Body of pancreas (tissue), 4 donors: ENCODE measurements at regions not wholly inside any gene's neighbourhood (a gene's known extent, or its start where the extent isn't known, plus 50 kb on each side); places are given as distances from the start of the nearest gene placed in this dataset.

Experiments
- CTCF ChIP-seq, 7 experiments: fragments of 450-650 bp in 4 of 7; fragments of 200-600 bp in 3 of 7; sonication (generic) in 3 of 7; IDR thresholded peaks; one replicate each; pipeline ENCODE4 v1.5.1; 2016 to 2019; ENCODE audit warnings: antibody characterized with exemption in 7 of 7
- POLR2A ChIP-seq, 3 donors: fragments of 450-650 bp; IDR thresholded peaks; one replicate each; pipeline ENCODE4 v1.6.1; 2016; ENCODE audit warnings: antibody characterized with exemption in 3 of 3, mild to moderate bottlenecking in 2 of 3

DNA sequence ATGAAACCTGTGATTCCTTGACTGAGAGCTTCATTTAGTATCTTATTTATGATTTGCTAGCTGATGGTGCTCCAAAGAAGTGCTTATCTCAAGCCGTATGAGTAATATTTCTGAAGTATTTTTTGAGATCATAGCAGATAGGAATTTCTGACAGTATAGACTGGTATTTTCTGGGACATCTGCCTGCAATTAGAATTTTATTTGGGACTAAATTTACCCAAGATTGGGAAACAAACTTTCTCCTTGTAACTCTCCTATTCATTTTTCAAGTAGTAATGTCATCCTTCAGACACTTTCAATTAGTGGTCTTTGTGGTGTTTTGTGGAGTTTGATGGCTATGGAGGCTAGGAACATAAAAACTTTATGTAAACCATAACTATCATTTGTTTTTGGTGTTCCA is 597.2 kb upstream of the ZP4 start:
- TF ChIP-seq CTCF (IDR thresholded peaks at IDR 0.05) (no peak), POLR2A (IDR thresholded peaks at IDR 0.05) (no peak)
